Mammary epithelial cell (primary cell): ENCODE measurements at regions not wholly inside any gene's neighbourhood (a gene's known extent, or its start where the extent isn't known, plus 50 kb on each side); places are given as distances from the start of the nearest gene placed in this dataset.

Experiments
- CTCF ChIP-seq, 2 donors: IDR thresholded peaks in 1 of 2; conservative IDR thresholded peaks in 1 of 2; 2 replicates each; pipeline ENCODE4 v1.5.1; 2011 to 2012; ENCODE audit warnings: inconsistent platforms in 2 of 2, low read length in 2 of 2, mild to moderate bottlenecking in 2 of 2, control low read depth in 1 of 2, low read depth in 1 of 2; ENCODE audit not compliant: insufficient read depth in 1 of 2; ENCODE audit errors: extremely low read depth in 1 of 2
- EZH2 ChIP-seq: IDR thresholded peaks from 2 replicates; pipeline ENCODE4 v1.6.1; 2012; ENCODE audit warnings: low read length, inconsistent platforms, borderline replicate concordance

- TF ChIP-seq CTCF (conservative IDR thresholded peaks at IDR 0.05 in 1 of 2, IDR thresholded peaks at IDR 0.05 in 1 of 2; ENCODE audit: extremely low read depth in 1 of 2, insufficient read depth in 1 of 2, low read depth in 1 of 2, low read length in 2 of 2): no peak
- TF ChIP-seq EZH2: no peak
Measured at GRCh38 chr20:62569615-62570014, 72.7 kb upstream of the SLCO4A1 start.
